Tibial artery (tissue), 4 donors: ENCODE measurements at regions not wholly inside any gene's neighbourhood (a gene's known extent, or its start where the extent isn't known, plus 50 kb on each side); places are given as distances from the start of the nearest gene placed in this dataset.

Experiments used
- DNase-seq, 2 donors: peaks; one replicate each; pipeline ENCODE4 v3.0.0-alpha.2; 2019
- H3K27ac ChIP-seq, 2 donors: fragments of 200-600 bp; sonication (generic) in 1 of 2; 1 replicate in 1 of 2; 2 replicates in 1 of 2; pipeline ENCODE4 v1.5.1; 2018 to 2019; ENCODE audit warnings: mild to moderate bottlenecking in 1 of 2
- H3K27me3 ChIP-seq, 2 donors: fragments of 200-600 bp; sonication (generic) in 1 of 2; one replicate each; pipeline versions ENCODE4 v1.5.1 to v1.6.0; 2016 to 2019
- H3K36me3 ChIP-seq, 3 donors: fragments of 200-600 bp; sonication (generic) in 2 of 3; one replicate each; pipeline ENCODE4 v1.5.1; 2016 to 2019; ENCODE audit warnings: mild to moderate bottlenecking in 2 of 3
- H3K4me1 ChIP-seq, 4 donors: fragments of 200-600 bp; sonication (generic) in 2 of 4; 1 replicate in 3 of 4; 2 replicates in 1 of 4; pipeline ENCODE4 v1.5.1; 2016 to 2019
- H3K4me3 ChIP-seq, 2 donors: fragments of 200-600 bp; sonication (generic) in 1 of 2; 1 replicate in 1 of 2; 2 replicates in 1 of 2; pipeline ENCODE4 v1.5.1; 2018 to 2019; ENCODE audit warnings: mild to moderate bottlenecking in 2 of 2
- H3K9me3 ChIP-seq, 3 donors: fragments of 200-600 bp; sonication (generic) in 1 of 3; one replicate each; pipeline ENCODE4 v1.5.1; 2016 to 2019
- intact Hi-C: fragments of 100-400 bp; cut with DNase I; formaldehyde crosslinking; loops from one replicate; pipeline ENCODE4 v1.15.0; 2023; ENCODE audit warnings: low total_unique reads
- TF ChIP-seq, protein P1 (sequence below), 2 experiments: fragments of 200-600 bp in 1 of 2; fragments of 450-650 bp in 1 of 2; IDR thresholded peaks; one replicate each; pipeline ENCODE4 v1.5.1; 2017 to 2019; ENCODE audit warnings: antibody characterized with exemption in 2 of 2, mild to moderate bottlenecking in 1 of 2, moderate library complexity in 1 of 2

DNA sequence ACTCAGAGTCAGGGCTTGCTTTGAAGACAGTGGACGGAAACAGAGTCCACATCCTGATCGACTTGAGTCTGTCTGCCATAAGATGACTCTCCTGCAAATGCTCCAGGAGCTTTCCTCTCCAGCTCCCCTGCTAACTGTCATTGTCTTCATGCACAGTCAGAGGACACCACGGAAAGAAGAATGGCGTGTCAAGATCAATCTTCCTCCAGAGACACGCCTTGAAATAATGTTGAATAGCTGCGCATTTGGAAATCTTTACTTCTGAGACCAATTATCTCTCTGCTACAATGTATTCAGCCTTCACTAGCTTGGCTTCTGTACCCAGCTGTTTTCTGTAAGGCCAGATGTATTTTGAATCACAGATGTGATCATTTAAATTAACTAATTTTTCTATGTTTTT, 457.2 kb downstream of the CDH2 start:
- Histone ChIP-seq H3K36me3 (no peaks in the 10 kb centered on the region), H3K4me1 (no peaks in the 10 kb centered on the region), H3K9me3 (no peaks in the 10 kb centered on the region), H3K27ac (no peak overlapping the region), H3K27me3 (no peaks in the 10 kb centered on the region), H3K4me3 (no peak overlapping the region)
- intact Hi-C loops: no loop called here
- DNase-seq: no peak
- TF ChIP-seq, protein P1, sequence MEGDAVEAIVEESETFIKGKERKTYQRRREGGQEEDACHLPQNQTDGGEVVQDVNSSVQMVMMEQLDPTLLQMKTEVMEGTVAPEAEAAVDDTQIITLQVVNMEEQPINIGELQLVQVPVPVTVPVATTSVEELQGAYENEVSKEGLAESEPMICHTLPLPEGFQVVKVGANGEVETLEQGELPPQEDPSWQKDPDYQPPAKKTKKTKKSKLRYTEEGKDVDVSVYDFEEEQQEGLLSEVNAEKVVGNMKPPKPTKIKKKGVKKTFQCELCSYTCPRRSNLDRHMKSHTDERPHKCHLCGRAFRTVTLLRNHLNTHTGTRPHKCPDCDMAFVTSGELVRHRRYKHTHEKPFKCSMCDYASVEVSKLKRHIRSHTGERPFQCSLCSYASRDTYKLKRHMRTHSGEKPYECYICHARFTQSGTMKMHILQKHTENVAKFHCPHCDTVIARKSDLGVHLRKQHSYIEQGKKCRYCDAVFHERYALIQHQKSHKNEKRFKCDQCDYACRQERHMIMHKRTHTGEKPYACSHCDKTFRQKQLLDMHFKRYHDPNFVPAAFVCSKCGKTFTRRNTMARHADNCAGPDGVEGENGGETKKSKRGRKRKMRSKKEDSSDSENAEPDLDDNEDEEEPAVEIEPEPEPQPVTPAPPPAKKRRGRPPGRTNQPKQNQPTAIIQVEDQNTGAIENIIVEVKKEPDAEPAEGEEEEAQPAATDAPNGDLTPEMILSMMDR (IDR thresholded peaks at IDR 0.05): no peak

DNA sequence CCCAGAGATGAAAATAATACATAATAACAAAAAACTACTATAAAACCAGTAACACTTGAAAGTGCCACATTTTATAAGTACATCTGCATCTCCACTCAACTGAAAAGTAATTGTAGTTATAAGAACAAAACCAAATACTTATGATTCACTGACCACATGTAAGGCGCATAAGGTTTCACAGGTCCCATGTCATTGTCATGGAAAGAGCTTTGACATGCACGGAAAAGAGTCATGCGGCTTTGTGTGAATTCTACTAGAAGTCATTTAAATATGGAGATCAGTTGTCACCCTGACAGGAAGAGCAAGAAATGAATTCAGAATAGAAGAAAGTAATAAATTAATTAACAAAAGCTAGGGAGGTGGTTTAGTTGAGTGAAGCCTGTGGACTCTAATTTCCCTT, 459.1 kb downstream of the CDH2 start:
- TF ChIP-seq, protein P1 (IDR thresholded peaks at IDR 0.05): no peak

DNA sequence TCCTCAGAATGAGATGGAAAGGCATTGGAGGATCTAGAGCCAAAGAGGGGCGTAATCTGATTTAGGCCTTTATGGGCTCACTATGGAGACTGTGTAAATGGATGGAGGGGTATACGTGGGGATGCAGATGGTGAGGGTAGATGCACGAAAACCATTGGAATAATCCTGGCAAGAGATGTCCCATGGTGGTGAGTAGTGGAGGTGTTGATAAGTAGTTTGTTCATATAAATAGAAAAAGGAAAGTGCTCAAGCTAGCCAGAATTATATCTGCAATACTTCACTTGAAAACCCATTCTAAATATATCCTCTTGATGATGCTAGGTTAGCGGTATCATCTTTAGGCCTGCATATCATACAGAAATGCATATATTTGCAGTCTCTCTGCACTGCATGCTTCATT, 459.7 kb downstream of the CDH2 start:
- TF ChIP-seq, protein P1 (IDR thresholded peaks at IDR 0.05): no peak
- H3K9me3 ChIP-seq: no peaks in the 10 kb centered on the region
- no peak for DNase-seq
- H3K36me3 ChIP-seq: no peaks in the 10 kb centered on the region
- no peaks in the 10 kb centered on the region for H3K27me3 ChIP-seq
- H3K27ac ChIP-seq: no peak overlapping the region
- peaks cover 0 to 6% (median 0%) of the 10 kb centered on the region in 4 donors for H3K4me1 ChIP-seq
- H3K4me3 ChIP-seq: no peak overlapping the region
- intact Hi-C loops: no loop called here

More for the DNA sequence above, 459.1 kb downstream of the CDH2 start:
- no peaks in the 10 kb centered on the region for H3K9me3 ChIP-seq
- intact Hi-C loops: no loop called here
- no peak overlapping the region for H3K27ac ChIP-seq
- H3K4me3 ChIP-seq: no peak overlapping the region
- DNase-seq: no peak
- H3K27me3 ChIP-seq: no peaks in the 10 kb centered on the region
- H3K36me3 ChIP-seq: no peaks in the 10 kb centered on the region
- H3K4me1 ChIP-seq: peaks cover 0 to 6% (median 0%) of the 10 kb centered on the region in 4 donors

DNA sequence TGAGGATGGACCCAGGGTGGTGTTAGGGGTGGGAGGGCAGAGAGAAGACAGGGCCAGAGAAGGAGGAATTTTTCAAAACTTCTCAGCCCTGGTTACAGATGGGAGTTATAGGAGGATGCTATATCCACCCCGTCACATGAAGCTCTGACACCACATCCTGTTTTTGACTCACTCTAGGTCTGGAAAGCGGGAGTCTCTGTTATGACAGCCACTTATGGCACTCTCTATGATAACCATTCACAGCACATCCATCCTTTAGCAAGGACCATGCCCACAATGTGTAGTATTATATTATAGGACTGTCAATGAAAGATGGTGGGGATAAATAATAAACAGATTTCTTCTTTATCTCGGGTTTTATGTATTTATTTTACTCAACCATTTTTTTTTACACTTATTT, 461.2 kb downstream of the CDH2 start:
- DNase-seq: no peak
- TF ChIP-seq, protein P1 (IDR thresholded peaks at IDR 0.05): no peak
- Histone ChIP-seq H3K27me3 (no peaks in the 10 kb centered on the region), H3K27ac (no peak overlapping the region), H3K4me3 (no peak overlapping the region), H3K36me3 (no peaks in the 10 kb centered on the region), H3K4me1 (peaks cover 0 to 6% (median 0%) of the 10 kb centered on the region in 4 donors), H3K9me3 (no peaks in the 10 kb centered on the region)
- intact Hi-C loops: no loop called here

DNA sequence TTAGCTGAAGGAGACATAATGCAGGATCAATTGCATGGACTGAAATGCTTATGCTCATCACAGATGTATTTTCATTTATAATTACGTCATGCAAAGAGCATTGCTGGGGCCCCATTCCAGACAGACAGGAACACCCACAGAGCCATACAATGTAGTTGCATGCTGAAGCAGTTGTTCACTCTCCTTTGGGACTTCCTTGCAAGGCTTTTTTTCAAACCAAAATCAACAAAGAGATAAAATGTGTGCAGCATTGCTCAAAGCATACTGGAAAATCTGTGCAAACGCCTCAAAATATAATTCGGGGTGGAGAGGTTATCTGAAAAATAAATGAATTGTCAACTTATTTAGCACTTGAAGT, 463.2 kb downstream of the CDH2 start:
- intact Hi-C loops: no loop called here
- H3K9me3 ChIP-seq: peaks cover 0 to 8% (median 0%) of the 10 kb centered on the region in 3 donors
- no peaks in the 10 kb centered on the region for H3K36me3 ChIP-seq
- TF ChIP-seq, protein P1 (IDR thresholded peaks at IDR 0.05): no peak
- DNase-seq: no peak
- H3K27ac ChIP-seq: no peak overlapping the region
- H3K4me1 ChIP-seq: peaks cover 0 to 6% (median 0%) of the 10 kb centered on the region in 4 donors
- H3K4me3 ChIP-seq: no peak overlapping the region
- no peaks in the 10 kb centered on the region for H3K27me3 ChIP-seq
